ENCODE measurements at regions not wholly inside any gene's neighbourhood (a gene's known extent, or its start where the extent isn't known, plus 50 kb on each side); places are given as distances from the start of the nearest gene placed in this dataset.

DNA sequence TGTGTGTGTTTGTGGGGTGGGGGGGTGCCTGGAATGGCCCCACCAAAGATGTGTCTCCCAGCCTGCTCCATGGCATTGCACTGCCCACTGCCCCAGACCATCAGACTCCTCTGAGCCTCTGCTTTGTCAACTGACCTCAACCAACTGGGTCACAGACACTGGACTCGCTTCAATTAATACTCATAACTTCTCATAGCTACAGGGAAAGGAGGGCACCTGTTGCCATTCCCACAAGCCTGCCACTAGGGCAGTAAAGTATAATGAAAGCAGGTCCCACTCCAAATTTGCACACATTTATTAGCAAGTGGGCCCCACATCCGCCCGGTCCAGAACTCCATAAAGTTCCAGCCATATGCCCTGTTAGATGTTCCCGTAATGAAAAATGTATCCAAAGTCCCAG, 70.5 kb upstream of the PRDM11 start:
- Histone ChIP-seq H3K79me2 (ENCODE audit: insufficient read depth, low read length) (no peaks in the 10 kb centered on the region), H3K4me3 (replicated peaks in 1 of 3; ENCODE audit: insufficient read depth in 1 of 3, low read depth in 2 of 3, low read length in 3 of 3) (no peak overlapping the region), H3K4me1 (ENCODE audit: insufficient read depth, low read length) (no peaks in the 10 kb centered on the region), H4K20me1 (ENCODE audit: insufficient read depth, low read length) (no peaks in the 10 kb centered on the region), H3K27ac (ENCODE audit: extremely low read length, insufficient read depth, low read length) (no peak overlapping the region), H3K36me3 (replicated peaks in 1 of 2; ENCODE audit: control insufficient read depth in 1 of 2, insufficient read depth in 2 of 2, low read length in 2 of 2) (no peaks in the 10 kb centered on the region), H3K9ac (ENCODE audit: insufficient read depth, low read depth, low read length) (no peak overlapping the region), H3K4me2 (ENCODE audit: low read depth, low read length) (no peak overlapping the region), H2AFZ (ENCODE audit: low read length) (no peak overlapping the region), H3K27me3 (ENCODE audit: control insufficient read depth in 1 of 2, insufficient read depth in 2 of 2, low read length in 2 of 2) (peaks cover 0 to 29% of the 10 kb centered on the region in 2 experiments; a peak in 2 of 5 replicates), H3K9me3 (ENCODE audit: low read length) (no peaks in the 10 kb centered on the region)
- no peak for ATAC-seq
- DNase-seq (ENCODE audit: low spot score): no peak
- ChIA-PET CTCF (ENCODE audit: low intra/inter-chr PET ratio, low total read pairs) (no interaction called here), POLR2A (no interaction called here)
- WGBS (ENCODE audit: low lambda C conversion rate): 0% methylated on average over 3 of the region's 4 CpGs
- no peak for FAIRE-seq
- TF ChIP-seq ATF1 (CRISPR knock-in tag; IDR thresholded peaks at IDR 0.05): no peak
- TF ChIP-seq SALL2 (CRISPR knock-in tag; IDR thresholded peaks at IDR 0.05): no peak
- TF ChIP-seq ZNF7 (CRISPR knock-in tag; IDR thresholded peaks at IDR 0.05): no peak
- TF ChIP-seq RNF2 (conservative IDR thresholded peaks at IDR 0.05; ENCODE audit: low read depth): no peak
- no peak for TF ChIP-seq RFXANK (CRISPR knock-in tag; IDR thresholded peaks at IDR 0.05)
- TF ChIP-seq, protein P1, sequence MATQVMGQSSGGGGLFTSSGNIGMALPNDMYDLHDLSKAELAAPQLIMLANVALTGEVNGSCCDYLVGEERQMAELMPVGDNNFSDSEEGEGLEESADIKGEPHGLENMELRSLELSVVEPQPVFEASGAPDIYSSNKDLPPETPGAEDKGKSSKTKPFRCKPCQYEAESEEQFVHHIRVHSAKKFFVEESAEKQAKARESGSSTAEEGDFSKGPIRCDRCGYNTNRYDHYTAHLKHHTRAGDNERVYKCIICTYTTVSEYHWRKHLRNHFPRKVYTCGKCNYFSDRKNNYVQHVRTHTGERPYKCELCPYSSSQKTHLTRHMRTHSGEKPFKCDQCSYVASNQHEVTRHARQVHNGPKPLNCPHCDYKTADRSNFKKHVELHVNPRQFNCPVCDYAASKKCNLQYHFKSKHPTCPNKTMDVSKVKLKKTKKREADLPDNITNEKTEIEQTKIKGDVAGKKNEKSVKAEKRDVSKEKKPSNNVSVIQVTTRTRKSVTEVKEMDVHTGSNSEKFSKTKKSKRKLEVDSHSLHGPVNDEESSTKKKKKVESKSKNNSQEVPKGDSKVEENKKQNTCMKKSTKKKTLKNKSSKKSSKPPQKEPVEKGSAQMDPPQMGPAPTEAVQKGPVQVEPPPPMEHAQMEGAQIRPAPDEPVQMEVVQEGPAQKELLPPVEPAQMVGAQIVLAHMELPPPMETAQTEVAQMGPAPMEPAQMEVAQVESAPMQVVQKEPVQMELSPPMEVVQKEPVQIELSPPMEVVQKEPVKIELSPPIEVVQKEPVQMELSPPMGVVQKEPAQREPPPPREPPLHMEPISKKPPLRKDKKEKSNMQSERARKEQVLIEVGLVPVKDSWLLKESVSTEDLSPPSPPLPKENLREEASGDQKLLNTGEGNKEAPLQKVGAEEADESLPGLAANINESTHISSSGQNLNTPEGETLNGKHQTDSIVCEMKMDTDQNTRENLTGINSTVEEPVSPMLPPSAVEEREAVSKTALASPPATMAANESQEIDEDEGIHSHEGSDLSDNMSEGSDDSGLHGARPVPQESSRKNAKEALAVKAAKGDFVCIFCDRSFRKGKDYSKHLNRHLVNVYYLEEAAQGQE (IDR thresholded peaks at IDR 0.05; ENCODE audit: borderline replicate concordance in 1 of 2, low read depth in 1 of 2, low read length in 2 of 2): no peak
- TF ChIP-seq ZNF3 (CRISPR knock-in tag; IDR thresholded peaks at IDR 0.05): no peak
- TF ChIP-seq RFXAP (CRISPR knock-in tag; IDR thresholded peaks at IDR 0.05; ENCODE audit: borderline replicate concordance): no peak
- TF ChIP-seq MEIS1 (CRISPR knock-in tag; IDR thresholded peaks at IDR 0.05; ENCODE audit: borderline replicate concordance): no peak
- TF ChIP-seq ZNF567 (CRISPR knock-in tag; IDR thresholded peaks at IDR 0.05; ENCODE audit: borderline replicate concordance): no peak
- no peak for TF ChIP-seq FLYWCH1 (CRISPR knock-in tag; IDR thresholded peaks at IDR 0.05)
- TF ChIP-seq, protein P2, sequence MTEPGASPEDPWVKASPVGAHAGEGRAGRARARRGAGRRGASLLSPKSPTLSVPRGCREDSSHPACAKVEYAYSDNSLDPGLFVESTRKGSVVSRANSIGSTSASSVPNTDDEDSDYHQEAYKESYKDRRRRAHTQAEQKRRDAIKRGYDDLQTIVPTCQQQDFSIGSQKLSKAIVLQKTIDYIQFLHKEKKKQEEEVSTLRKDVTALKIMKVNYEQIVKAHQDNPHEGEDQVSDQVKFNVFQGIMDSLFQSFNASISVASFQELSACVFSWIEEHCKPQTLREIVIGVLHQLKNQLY (CRISPR knock-in tag; IDR thresholded peaks at IDR 0.05): no peak
- BruUV-seq (replicated peaks): no TSS peak
- intact Hi-C loops (cut with micrococcal nuclease; ENCODE audit: unreplicated experiment) (no loop called here), in situ Hi-C loops (cut with HindIII; ENCODE audit: extremely low pct_ligation_motif_present, low pct_unique_long_range_greater_than_20kb) (no loop called here)
